ENCODE measurements at regions not wholly inside any gene's neighbourhood (a gene's known extent, or its start where the extent isn't known, plus 50 kb on each side); places are given as distances from the start of the nearest gene placed in this dataset.

GRCh38 chr16:82229800-82230619 lies 60.0 kb upstream of the MPHOSPH6 start (continued):
- no peak for TF ChIP-seq CSDC2 (CRISPR knock-in tag; IDR thresholded peaks at IDR 0.05)

GRCh38 chr16:82226327-82226726 lies 56.3 kb upstream of the MPHOSPH6 start:
- ATAC-seq: no peak
- TF ChIP-seq PATZ1 (CRISPR knock-in tag; IDR thresholded peaks at IDR 0.05; ENCODE audit: borderline replicate concordance) (no peak), BACH2 (CRISPR knock-in tag; IDR thresholded peaks at IDR 0.05; ENCODE audit: borderline replicate concordance) (no peak), ZNF8 (CRISPR knock-in tag; IDR thresholded peaks at IDR 0.05) (no peak), CSRNP3 (CRISPR knock-in tag; IDR thresholded peaks at IDR 0.05) (no peak), ZNF565 (CRISPR knock-in tag; conservative IDR thresholded peaks at IDR 0.05; ENCODE audit: low read depth) (no peak), CREB5 (CRISPR knock-in tag; IDR thresholded peaks at IDR 0.05; ENCODE audit: low read depth) (no peak), TSHZ2 (CRISPR knock-in tag; IDR thresholded peaks at IDR 0.05) (no peak)

DNA sequence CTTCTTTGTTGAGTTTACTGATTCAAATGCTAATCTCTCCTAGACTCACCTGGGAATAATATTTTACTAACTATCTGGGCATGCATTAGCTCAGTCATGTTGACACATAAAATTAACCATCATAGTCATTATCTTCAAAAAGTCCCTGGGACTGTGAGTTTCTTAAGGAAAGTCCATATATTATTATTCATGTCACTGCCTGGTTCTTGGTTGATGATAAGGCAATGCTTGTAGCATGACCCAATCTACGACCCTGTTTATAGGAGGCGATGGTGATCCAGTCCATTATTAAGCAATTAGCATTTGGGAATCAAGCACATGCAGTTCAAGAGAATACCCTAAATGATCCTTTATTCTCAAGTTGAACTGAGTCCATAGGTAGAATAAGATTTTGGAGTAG lies 54.8 kb upstream of the MPHOSPH6 start:
- ATAC-seq: no peak
- TF ChIP-seq ZFP30 (CRISPR knock-in tag; IDR thresholded peaks at IDR 0.05): no peak
- no peak for TF ChIP-seq TCF4 (CRISPR knock-in tag; IDR thresholded peaks at IDR 0.05; ENCODE audit: borderline replicate concordance)
- no peak for TF ChIP-seq ZNF565 (CRISPR knock-in tag; conservative IDR thresholded peaks at IDR 0.05; ENCODE audit: low read depth)
- TF ChIP-seq ZNF70 (CRISPR knock-in tag; IDR thresholded peaks at IDR 0.05): no peak
- no peak for TF ChIP-seq CSRNP3 (CRISPR knock-in tag; IDR thresholded peaks at IDR 0.05)
- TF ChIP-seq TSHZ2 (CRISPR knock-in tag; IDR thresholded peaks at IDR 0.05): no peak
- no peak for TF ChIP-seq BACH2 (CRISPR knock-in tag; IDR thresholded peaks at IDR 0.05; ENCODE audit: borderline replicate concordance)
- TF ChIP-seq ZNF8 (CRISPR knock-in tag; IDR thresholded peaks at IDR 0.05): no peak
- no peak for TF ChIP-seq ARNTL (CRISPR knock-in tag; IDR thresholded peaks at IDR 0.05; ENCODE audit: borderline replicate concordance, low read depth)
- TF ChIP-seq OSR1 (CRISPR knock-in tag; IDR thresholded peaks at IDR 0.05): no peak
- no peak for TF ChIP-seq GLIS3 (CRISPR knock-in tag; IDR thresholded peaks at IDR 0.05)
- TF ChIP-seq RARB (CRISPR knock-in tag; IDR thresholded peaks at IDR 0.05): no peak
- TF ChIP-seq PATZ1 (CRISPR knock-in tag; IDR thresholded peaks at IDR 0.05; ENCODE audit: borderline replicate concordance): no peak
- no peak for TF ChIP-seq ESRRG (CRISPR knock-in tag; IDR thresholded peaks at IDR 0.05)
- no peak for TF ChIP-seq CSDC2 (CRISPR knock-in tag; IDR thresholded peaks at IDR 0.05)
- no peak for TF ChIP-seq ZFP3 (CRISPR knock-in tag; IDR thresholded peaks at IDR 0.05)

Data from SK-N-SH treated with all-trans-retinoic acid at 6 μM for 48 hours (cell line).